ENCODE measurements at regions not wholly inside any gene's neighbourhood (a gene's known extent, or its start where the extent isn't known, plus 50 kb on each side); places are given as distances from the start of the nearest gene placed in this dataset.

DNA sequence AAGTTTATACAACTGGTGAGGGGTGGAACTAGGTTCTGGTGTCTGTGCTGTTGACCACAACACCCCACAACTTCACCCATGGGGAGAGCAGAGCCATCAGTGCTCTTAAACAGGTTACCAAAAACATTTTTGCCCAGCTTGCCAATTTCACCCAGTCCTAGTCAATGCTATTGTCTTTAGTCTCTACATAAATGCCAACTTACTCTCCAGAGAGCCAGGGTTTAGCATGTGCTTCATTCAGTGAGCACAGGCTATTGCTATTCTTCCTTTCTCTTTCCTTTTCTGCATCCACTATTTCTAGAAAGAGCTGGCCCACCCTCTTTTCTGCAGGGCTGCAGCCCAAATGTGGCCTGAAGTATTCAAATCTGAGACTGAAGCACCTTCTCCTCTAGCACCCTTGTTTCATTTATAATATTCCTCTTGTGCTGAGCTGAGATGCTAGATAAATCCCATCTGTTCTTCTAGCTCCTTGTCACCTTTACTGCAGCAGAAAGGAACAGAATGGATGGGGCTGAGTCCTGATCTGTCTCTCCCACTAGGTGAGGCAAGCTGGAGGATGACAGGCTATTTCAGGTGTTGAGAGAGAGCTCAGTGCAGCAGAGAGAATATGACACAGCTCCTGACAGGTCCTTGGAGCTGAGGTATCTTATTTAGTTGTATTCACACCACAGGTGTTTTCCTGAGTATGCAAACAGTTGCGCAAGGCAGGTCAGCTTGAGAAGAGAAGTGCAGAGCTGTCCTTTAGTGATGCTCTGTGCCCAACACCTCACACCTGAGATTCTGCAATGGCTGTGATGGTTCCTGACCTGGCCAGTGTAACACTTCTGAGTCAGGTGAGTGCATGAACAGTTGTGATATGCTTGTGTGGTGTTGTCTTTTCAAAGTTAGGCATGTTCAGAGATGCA is 819.2 kb downstream of the CCSER2 start:
- TF ChIP-seq, protein P1, sequence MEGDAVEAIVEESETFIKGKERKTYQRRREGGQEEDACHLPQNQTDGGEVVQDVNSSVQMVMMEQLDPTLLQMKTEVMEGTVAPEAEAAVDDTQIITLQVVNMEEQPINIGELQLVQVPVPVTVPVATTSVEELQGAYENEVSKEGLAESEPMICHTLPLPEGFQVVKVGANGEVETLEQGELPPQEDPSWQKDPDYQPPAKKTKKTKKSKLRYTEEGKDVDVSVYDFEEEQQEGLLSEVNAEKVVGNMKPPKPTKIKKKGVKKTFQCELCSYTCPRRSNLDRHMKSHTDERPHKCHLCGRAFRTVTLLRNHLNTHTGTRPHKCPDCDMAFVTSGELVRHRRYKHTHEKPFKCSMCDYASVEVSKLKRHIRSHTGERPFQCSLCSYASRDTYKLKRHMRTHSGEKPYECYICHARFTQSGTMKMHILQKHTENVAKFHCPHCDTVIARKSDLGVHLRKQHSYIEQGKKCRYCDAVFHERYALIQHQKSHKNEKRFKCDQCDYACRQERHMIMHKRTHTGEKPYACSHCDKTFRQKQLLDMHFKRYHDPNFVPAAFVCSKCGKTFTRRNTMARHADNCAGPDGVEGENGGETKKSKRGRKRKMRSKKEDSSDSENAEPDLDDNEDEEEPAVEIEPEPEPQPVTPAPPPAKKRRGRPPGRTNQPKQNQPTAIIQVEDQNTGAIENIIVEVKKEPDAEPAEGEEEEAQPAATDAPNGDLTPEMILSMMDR (IDR thresholded peaks at IDR 0.05; ENCODE audit: low read depth, low read length): no peak
- TF ChIP-seq POLR2A (IDR thresholded peaks at IDR 0.05; ENCODE audit: extremely low read depth, insufficient read length): no peak
- no peak for TF ChIP-seq MYC (IDR thresholded peaks at IDR 0.05; ENCODE audit: low read depth, low read length)
- TF ChIP-seq, protein P2, sequence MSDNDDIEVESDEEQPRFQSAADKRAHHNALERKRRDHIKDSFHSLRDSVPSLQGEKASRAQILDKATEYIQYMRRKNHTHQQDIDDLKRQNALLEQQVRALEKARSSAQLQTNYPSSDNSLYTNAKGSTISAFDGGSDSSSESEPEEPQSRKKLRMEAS (IDR thresholded peaks at IDR 0.05; ENCODE audit: low read depth, low read length): no peak
